ENCODE measurements at regions not wholly inside any gene's neighbourhood (a gene's known extent, or its start where the extent isn't known, plus 50 kb on each side); places are given as distances from the start of the nearest gene placed in this dataset.

DNA sequence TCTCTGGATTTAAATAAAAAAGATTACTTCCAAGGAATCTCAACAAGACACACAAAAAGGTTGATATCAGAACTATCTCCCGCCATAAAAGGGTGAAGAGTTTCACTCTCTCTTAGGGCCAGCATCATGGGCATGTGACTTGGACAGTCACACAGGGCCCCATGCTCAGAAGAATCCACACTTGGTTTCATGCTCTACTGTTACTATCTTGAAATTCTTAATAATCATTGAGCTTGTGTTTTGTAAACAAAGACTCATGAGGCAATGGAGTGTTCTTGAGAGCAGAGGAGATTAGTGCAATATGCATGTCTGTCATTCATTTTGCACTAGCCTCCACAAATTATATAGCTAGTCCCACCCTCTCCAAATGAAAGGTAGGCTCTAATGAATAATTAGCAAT, 58.4 kb downstream of the HMHB1 start:
- H3K4me1 Mint-ChIP-seq (ENCODE audit: low read depth, unreplicated experiment): no peaks in the 10 kb centered on the region
- intact Hi-C loops (cut with micrococcal nuclease; ENCODE audit: unreplicated experiment): no loop called here
- CTCF ChIA-PET: interaction anchor here (1.1 kb wide), 1 partner anchor 9 kb away, joined by 3 read pairs; no protein-coding TSS in a partner anchor
- no peak overlapping the region for H3K4me3 Mint-ChIP-seq (ENCODE audit: low read depth, unreplicated experiment)
- no peak overlapping the region for H3K27ac Mint-ChIP-seq (ENCODE audit: unreplicated experiment)
- no TSS peak for BruUV-seq (replicated peaks)
- no peaks in the 10 kb centered on the region for H3K9me3 Mint-ChIP-seq (ENCODE audit: low read depth, unreplicated experiment)
- TF ChIP-seq, protein P1, sequence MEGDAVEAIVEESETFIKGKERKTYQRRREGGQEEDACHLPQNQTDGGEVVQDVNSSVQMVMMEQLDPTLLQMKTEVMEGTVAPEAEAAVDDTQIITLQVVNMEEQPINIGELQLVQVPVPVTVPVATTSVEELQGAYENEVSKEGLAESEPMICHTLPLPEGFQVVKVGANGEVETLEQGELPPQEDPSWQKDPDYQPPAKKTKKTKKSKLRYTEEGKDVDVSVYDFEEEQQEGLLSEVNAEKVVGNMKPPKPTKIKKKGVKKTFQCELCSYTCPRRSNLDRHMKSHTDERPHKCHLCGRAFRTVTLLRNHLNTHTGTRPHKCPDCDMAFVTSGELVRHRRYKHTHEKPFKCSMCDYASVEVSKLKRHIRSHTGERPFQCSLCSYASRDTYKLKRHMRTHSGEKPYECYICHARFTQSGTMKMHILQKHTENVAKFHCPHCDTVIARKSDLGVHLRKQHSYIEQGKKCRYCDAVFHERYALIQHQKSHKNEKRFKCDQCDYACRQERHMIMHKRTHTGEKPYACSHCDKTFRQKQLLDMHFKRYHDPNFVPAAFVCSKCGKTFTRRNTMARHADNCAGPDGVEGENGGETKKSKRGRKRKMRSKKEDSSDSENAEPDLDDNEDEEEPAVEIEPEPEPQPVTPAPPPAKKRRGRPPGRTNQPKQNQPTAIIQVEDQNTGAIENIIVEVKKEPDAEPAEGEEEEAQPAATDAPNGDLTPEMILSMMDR (IDR thresholded peaks at IDR 0.05; ENCODE audit: unreplicated experiment): no peak
- H3K27me3 Mint-ChIP-seq (ENCODE audit: unreplicated experiment): no peaks in the 10 kb centered on the region
- DNase-seq: no peak
- no peaks in the 10 kb centered on the region for H3K36me3 Mint-ChIP-seq (ENCODE audit: insufficient read depth, unreplicated experiment)

- no TSS peak for BruUV-seq (replicated peaks)
- H3K9me3 Mint-ChIP-seq (ENCODE audit: low read depth, unreplicated experiment): no peaks in the 10 kb centered on the region
- H3K27ac Mint-ChIP-seq (ENCODE audit: unreplicated experiment): no peak overlapping the region
- no peaks in the 10 kb centered on the region for H3K27me3 Mint-ChIP-seq (ENCODE audit: unreplicated experiment)
- DNase-seq: no peak
- TF ChIP-seq, protein P1 (IDR thresholded peaks at IDR 0.05; ENCODE audit: unreplicated experiment): no peak
- intact Hi-C loops (cut with micrococcal nuclease; ENCODE audit: unreplicated experiment): no loop called here
- no peaks in the 10 kb centered on the region for H3K36me3 Mint-ChIP-seq (ENCODE audit: insufficient read depth, unreplicated experiment)
- CTCF ChIA-PET: interaction anchor here (1.1 kb wide), 1 partner anchor 10 kb away, joined by 3 read pairs; no protein-coding TSS in a partner anchor
- no peak overlapping the region for H3K4me3 Mint-ChIP-seq (ENCODE audit: low read depth, unreplicated experiment)
- no peaks in the 10 kb centered on the region for H3K4me1 Mint-ChIP-seq (ENCODE audit: low read depth, unreplicated experiment)
Measured at GRCh38 chr5:143870871-143871632, 59.1 kb downstream of the HMHB1 start.

DNA sequence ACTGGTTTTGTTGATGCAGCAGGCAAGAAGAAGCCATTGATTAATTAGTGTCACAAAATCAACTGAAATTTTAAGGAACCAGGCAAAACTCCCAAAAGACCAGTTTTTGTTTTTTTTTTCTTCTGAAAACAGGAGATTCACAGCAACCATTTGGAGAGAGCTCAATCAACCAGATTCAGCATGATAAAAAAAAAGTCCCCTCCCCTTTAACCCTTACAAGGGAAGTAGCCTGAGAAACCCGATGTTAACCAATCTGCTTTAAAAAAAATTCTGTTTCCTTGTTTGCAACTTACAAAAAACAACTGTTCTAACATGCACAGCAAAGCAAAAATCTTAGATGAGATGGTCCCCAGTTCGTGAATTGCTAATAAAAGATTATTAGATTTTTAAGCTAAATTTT, 59.7 kb downstream of the HMHB1 start:
- no peaks in the 10 kb centered on the region for H3K9me3 Mint-ChIP-seq (ENCODE audit: low read depth, unreplicated experiment)
- H3K27me3 Mint-ChIP-seq (ENCODE audit: unreplicated experiment): no peaks in the 10 kb centered on the region
- DNase-seq: no peak
- intact Hi-C loops (cut with micrococcal nuclease; ENCODE audit: unreplicated experiment): no loop called here
- H3K36me3 Mint-ChIP-seq (ENCODE audit: insufficient read depth, unreplicated experiment): no peaks in the 10 kb centered on the region
- H3K4me1 Mint-ChIP-seq (ENCODE audit: low read depth, unreplicated experiment): no peaks in the 10 kb centered on the region
- BruUV-seq (replicated peaks): no TSS peak
- H3K4me3 Mint-ChIP-seq (ENCODE audit: low read depth, unreplicated experiment): no peak overlapping the region
- no peak overlapping the region for H3K27ac Mint-ChIP-seq (ENCODE audit: unreplicated experiment)
- TF ChIP-seq, protein P1 (IDR thresholded peaks at IDR 0.05; ENCODE audit: unreplicated experiment): no peak
- CTCF ChIA-PET: no interaction called here

DNA sequence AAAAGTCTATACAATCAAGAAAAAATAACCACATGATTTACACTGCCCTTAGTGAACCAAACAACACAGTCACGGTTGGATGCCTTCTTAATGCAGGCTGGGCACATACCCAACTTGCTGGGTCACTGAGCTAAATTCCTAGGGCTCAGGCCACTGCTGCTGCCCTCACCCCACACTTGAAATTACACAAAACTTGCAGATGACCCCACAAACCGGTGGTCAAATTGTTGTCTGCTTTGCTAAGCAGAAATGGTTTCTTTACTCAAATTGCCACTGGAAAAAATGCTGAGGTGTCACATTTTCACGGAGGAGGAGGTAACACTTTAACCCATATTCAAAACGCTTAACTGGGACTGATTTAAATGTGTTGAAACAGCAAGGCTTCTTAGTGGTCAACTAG, 62.4 kb downstream of the HMHB1 start:
- CTCF ChIA-PET: no interaction called here
- no peaks in the 10 kb centered on the region for H3K36me3 Mint-ChIP-seq (ENCODE audit: insufficient read depth, unreplicated experiment)
- H3K4me3 Mint-ChIP-seq (ENCODE audit: low read depth, unreplicated experiment): no peak overlapping the region
- BruUV-seq (replicated peaks): no TSS peak
- H3K9me3 Mint-ChIP-seq (ENCODE audit: low read depth, unreplicated experiment): no peaks in the 10 kb centered on the region
- intact Hi-C loops (cut with micrococcal nuclease; ENCODE audit: unreplicated experiment): no loop called here
- no peak for DNase-seq
- H3K27me3 Mint-ChIP-seq (ENCODE audit: unreplicated experiment): no peaks in the 10 kb centered on the region
- H3K27ac Mint-ChIP-seq (ENCODE audit: unreplicated experiment): no peak overlapping the region
- TF ChIP-seq, protein P1 (IDR thresholded peaks at IDR 0.05; ENCODE audit: unreplicated experiment): no peak
- H3K4me1 Mint-ChIP-seq (ENCODE audit: low read depth, unreplicated experiment): no peaks in the 10 kb centered on the region

All from Calu3 (cell line).